ENCODE measurements at regions not wholly inside any gene's neighbourhood (a gene's known extent, or its start where the extent isn't known, plus 50 kb on each side); places are given as distances from the start of the nearest gene placed in this dataset.
A peak's percentile ranks its signal among the peaks of the same experiment; 100 is the strongest.
"Not testable (repeated sequence)": the region's sequence is repeated elsewhere in the genome, so short reads cannot be mapped to it uniquely, and the experiment has no call there.

- H3K18ac ChIP-seq (ENCODE audit: insufficient read length, low read depth, low read length); H4K20me1 ChIP-seq (ENCODE audit: control insufficient read depth, insufficient read depth, insufficient read length); H3K79me1 ChIP-seq (ENCODE audit: insufficient read depth, low read depth, low read length, poor library complexity, severe bottlenecking); H3K27ac Mint-ChIP-seq; H2BK20ac ChIP-seq (ENCODE audit: low read depth, low read length, poor library complexity, severe bottlenecking); H2BK15ac ChIP-seq (ENCODE audit: low read depth, low read length); H4K91ac ChIP-seq (ENCODE audit: insufficient read length, low read depth, low read length); H2BK12ac ChIP-seq (ENCODE audit: insufficient read length, low read depth, low read length); H3K14ac ChIP-seq (ENCODE audit: insufficient read depth, low read length); H3K23ac ChIP-seq (ENCODE audit: insufficient read length, low read depth, low read length); H3K4me1 Mint-ChIP-seq; H3K27me3 ChIP-seq (ENCODE audit: insufficient read depth, low read length); H3K36me3 Mint-ChIP-seq (ENCODE audit: insufficient read depth in 1 of 3, low read depth in 3 of 3); H3K4me2 ChIP-seq (ENCODE audit: insufficient read depth, insufficient read length, low read length); H3K4ac ChIP-seq (ENCODE audit: low read depth, low read length); H4K8ac ChIP-seq (replicated peaks; ENCODE audit: insufficient read length, low read depth, low read length); H2BK5ac ChIP-seq (ENCODE audit: insufficient read length, low read length); H3K4me1 ChIP-seq (ENCODE audit: insufficient read depth, low read length); H3T11ph ChIP-seq (ENCODE audit: low read length); H2AFZ ChIP-seq (ENCODE audit: low read length); H3K9me3 ChIP-seq (ENCODE audit: control insufficient read depth, low read depth, low read length); H4K5ac ChIP-seq (ENCODE audit: insufficient read length, low read depth, low read length); H3K4me3 Mint-ChIP-seq; H2AK5ac ChIP-seq (ENCODE audit: insufficient read length, low read length); H2BK120ac ChIP-seq (ENCODE audit: low read depth, low read length, poor library complexity, severe bottlenecking); H3K23me2 ChIP-seq (ENCODE audit: insufficient read length, low read depth, low read length, poor library complexity, severe bottlenecking); DNase-seq; H3K9ac ChIP-seq (ENCODE audit: extremely low read depth, insufficient read length, low read length); H3K56ac ChIP-seq (ENCODE audit: insufficient read length, low read depth, low read length); H3K27me3 Mint-ChIP-seq (ENCODE audit: low read depth); H3K79me2 ChIP-seq (ENCODE audit: insufficient read depth, low read length); H3K27ac ChIP-seq (ENCODE audit: insufficient read length, low read depth, low read length): not testable (repeated sequence)
- H3K9me3 Mint-ChIP-seq, result peaks cover 15 to 25% of the 10 kb centered on the region in 2 experiments
- no CpG with 5 or more reads among the region's 3 CpGs for WGBS (ENCODE audit: extremely low coverage, insufficient read length, low lambda C conversion rate)
- TF ChIP-seq, protein P1, sequence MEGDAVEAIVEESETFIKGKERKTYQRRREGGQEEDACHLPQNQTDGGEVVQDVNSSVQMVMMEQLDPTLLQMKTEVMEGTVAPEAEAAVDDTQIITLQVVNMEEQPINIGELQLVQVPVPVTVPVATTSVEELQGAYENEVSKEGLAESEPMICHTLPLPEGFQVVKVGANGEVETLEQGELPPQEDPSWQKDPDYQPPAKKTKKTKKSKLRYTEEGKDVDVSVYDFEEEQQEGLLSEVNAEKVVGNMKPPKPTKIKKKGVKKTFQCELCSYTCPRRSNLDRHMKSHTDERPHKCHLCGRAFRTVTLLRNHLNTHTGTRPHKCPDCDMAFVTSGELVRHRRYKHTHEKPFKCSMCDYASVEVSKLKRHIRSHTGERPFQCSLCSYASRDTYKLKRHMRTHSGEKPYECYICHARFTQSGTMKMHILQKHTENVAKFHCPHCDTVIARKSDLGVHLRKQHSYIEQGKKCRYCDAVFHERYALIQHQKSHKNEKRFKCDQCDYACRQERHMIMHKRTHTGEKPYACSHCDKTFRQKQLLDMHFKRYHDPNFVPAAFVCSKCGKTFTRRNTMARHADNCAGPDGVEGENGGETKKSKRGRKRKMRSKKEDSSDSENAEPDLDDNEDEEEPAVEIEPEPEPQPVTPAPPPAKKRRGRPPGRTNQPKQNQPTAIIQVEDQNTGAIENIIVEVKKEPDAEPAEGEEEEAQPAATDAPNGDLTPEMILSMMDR (conservative IDR thresholded peaks at IDR 0.05), result peak; percentile 34; the same call in 2 of the 3 replicates
Measured at GRCh38 chr22:12579655-12580054, 2948.3 kb upstream of the OR11H1 start.

DNA sequence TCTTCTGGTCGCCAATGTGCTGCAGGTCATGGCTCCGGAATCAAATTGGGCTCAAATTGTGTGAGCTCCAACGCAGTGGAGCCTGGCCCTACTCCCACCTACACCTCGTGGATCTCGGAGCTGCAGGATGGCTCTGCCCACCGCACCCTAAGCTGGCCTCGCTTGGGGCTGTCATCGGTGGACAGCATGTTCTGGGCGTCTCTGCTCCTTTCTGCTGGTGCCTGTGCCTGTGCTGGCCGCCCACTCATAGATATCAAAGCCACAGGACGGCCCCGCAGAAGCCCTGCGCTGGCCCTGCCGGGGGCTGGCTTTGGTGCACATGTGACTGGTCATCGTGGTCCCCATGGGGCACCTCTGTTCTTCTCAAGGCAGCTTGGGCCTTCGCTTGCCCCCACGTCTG is 2943.5 kb upstream of the OR11H1 start:
- H3K4me1 Mint-ChIP-seq; H4K5ac ChIP-seq (ENCODE audit: insufficient read length, low read depth, low read length); H3K27me3 ChIP-seq (ENCODE audit: insufficient read depth, low read length); H3K79me2 ChIP-seq (ENCODE audit: insufficient read depth, low read length); H3K4me3 Mint-ChIP-seq; H4K91ac ChIP-seq (ENCODE audit: insufficient read length, low read depth, low read length); H3K4me1 ChIP-seq (ENCODE audit: insufficient read depth, low read length); H2BK5ac ChIP-seq (ENCODE audit: insufficient read length, low read length); H2BK15ac ChIP-seq (ENCODE audit: low read depth, low read length); H4K20me1 ChIP-seq (ENCODE audit: control insufficient read depth, insufficient read depth, insufficient read length); H2BK20ac ChIP-seq (ENCODE audit: low read depth, low read length, poor library complexity, severe bottlenecking); H3K27ac ChIP-seq (ENCODE audit: insufficient read length, low read depth, low read length); H2BK12ac ChIP-seq (ENCODE audit: insufficient read length, low read depth, low read length); DNase-seq; H3K56ac ChIP-seq (ENCODE audit: insufficient read length, low read depth, low read length); H2BK120ac ChIP-seq (ENCODE audit: low read depth, low read length, poor library complexity, severe bottlenecking); H2AFZ ChIP-seq (ENCODE audit: low read length); H3K18ac ChIP-seq (ENCODE audit: insufficient read length, low read depth, low read length); H3K4me2 ChIP-seq (ENCODE audit: insufficient read depth, insufficient read length, low read length); H3K23ac ChIP-seq (ENCODE audit: insufficient read length, low read depth, low read length); H2AK5ac ChIP-seq (ENCODE audit: insufficient read length, low read length); H3K36me3 Mint-ChIP-seq (ENCODE audit: insufficient read depth in 1 of 3, low read depth in 3 of 3); H3K14ac ChIP-seq (ENCODE audit: insufficient read depth, low read length); H3K27ac Mint-ChIP-seq; H3K27me3 Mint-ChIP-seq (ENCODE audit: low read depth); H3T11ph ChIP-seq (ENCODE audit: low read length); H3K9me3 ChIP-seq (ENCODE audit: control insufficient read depth, low read depth, low read length); H3K79me1 ChIP-seq (ENCODE audit: insufficient read depth, low read depth, low read length, poor library complexity, severe bottlenecking); H3K4ac ChIP-seq (ENCODE audit: low read depth, low read length); H4K8ac ChIP-seq (replicated peaks; ENCODE audit: insufficient read length, low read depth, low read length); H3K23me2 ChIP-seq (ENCODE audit: insufficient read length, low read depth, low read length, poor library complexity, severe bottlenecking); H3K9ac ChIP-seq (ENCODE audit: extremely low read depth, insufficient read length, low read length): not testable (repeated sequence)
- WGBS (ENCODE audit: extremely low coverage, insufficient read length, low lambda C conversion rate), result no CpG with 5 or more reads among the region's 17 CpGs
- peaks cover 26 to 32% of the 10 kb centered on the region in 2 experiments for H3K9me3 Mint-ChIP-seq
